Mesenchymal stem cell (in vitro differentiated cells and primary cell): ENCODE measurements at regions not wholly inside any gene's neighbourhood (a gene's known extent, or its start where the extent isn't known, plus 50 kb on each side); places are given as distances from the start of the nearest gene placed in this dataset.

ENCODE experiments used
- DNase-seq: peaks from one replicate; pipeline ENCODE4 v3.0.0-alpha.2; 2013
- H2AFZ ChIP-seq: one replicate; pipeline ENCODE4 v1.6.1; 2013; ENCODE audit warnings: low read depth, mild to moderate bottlenecking, control low read depth, inconsistent platforms, low read length, moderate library complexity
- H2AK5ac ChIP-seq: 2 replicates; pipeline ENCODE4 v1.6.1; 2013; ENCODE audit warnings: low read length, moderate library complexity, mild to moderate bottlenecking, inconsistent platforms; ENCODE audit not compliant: severe bottlenecking
- H2BK120ac ChIP-seq: one replicate; pipeline ENCODE4 v1.6.1; 2013; ENCODE audit warnings: low read depth, mild to moderate bottlenecking, inconsistent platforms, low read length, moderate library complexity
- H2BK12ac ChIP-seq, 2 experiments: one replicate each; pipeline ENCODE4 v1.6.1; 2013; ENCODE audit warnings: inconsistent platforms in 2 of 2, low read length in 2 of 2, mild to moderate bottlenecking in 2 of 2, moderate library complexity in 2 of 2, control low read depth in 1 of 2
- H2BK15ac ChIP-seq: one replicate; pipeline ENCODE4 v1.6.1; 2013; ENCODE audit warnings: mild to moderate bottlenecking, low read depth, inconsistent platforms; ENCODE audit not compliant: poor library complexity, severe bottlenecking
- H2BK5ac ChIP-seq: 2 replicates; pipeline ENCODE4 v1.6.1; 2013; ENCODE audit warnings: low read depth, mild to moderate bottlenecking, low read length, control low read depth, inconsistent platforms; ENCODE audit not compliant: poor library complexity, severe bottlenecking
- H3K14ac ChIP-seq, 2 experiments: one replicate each; pipeline ENCODE4 v1.6.1; 2013; ENCODE audit warnings: inconsistent platforms in 2 of 2, low read length in 2 of 2, control low read depth in 1 of 2, mild to moderate bottlenecking in 1 of 2, moderate library complexity in 1 of 2
- H3K18ac ChIP-seq, 2 experiments: one replicate each; pipeline ENCODE4 v1.6.1; 2013; ENCODE audit warnings: inconsistent platforms in 2 of 2, low read length in 2 of 2, control low read depth in 1 of 2, low read depth in 1 of 2, mild to moderate bottlenecking in 1 of 2
- H3K23ac ChIP-seq, 2 experiments: one replicate each; pipeline ENCODE4 v1.6.1; 2013; ENCODE audit warnings: inconsistent platforms in 2 of 2, low read length in 2 of 2, mild to moderate bottlenecking in 2 of 2, moderate library complexity in 2 of 2, control low read depth in 1 of 2
- H3K27ac ChIP-seq: 2 replicates; pipeline ENCODE4 v1.5.1; 2013; ENCODE audit warnings: mild to moderate bottlenecking, moderate library complexity, low read length, control low read depth, inconsistent platforms; ENCODE audit not compliant: poor library complexity, severe bottlenecking
- H3K27me3 ChIP-seq, 2 experiments: 2 replicates each; pipeline versions ENCODE4 v1.6.1 to v1.7.0; 2013; ENCODE audit warnings: low read length in 2 of 2, mild to moderate bottlenecking in 2 of 2, moderate library complexity in 2 of 2, control low read depth in 1 of 2, inconsistent platforms in 1 of 2; ENCODE audit not compliant: control insufficient read depth in 1 of 2, insufficient read depth in 1 of 2
- H3K36me3 ChIP-seq, 2 experiments: 2 replicates each; pipeline versions ENCODE4 v1.6.1 to v1.7.0; 2013; ENCODE audit warnings: low read length in 2 of 2, control low read depth in 1 of 2, inconsistent platforms in 1 of 2, low read depth in 1 of 2, mild to moderate bottlenecking in 1 of 2; ENCODE audit not compliant: insufficient read depth in 2 of 2, control insufficient read depth in 1 of 2
- H3K4ac ChIP-seq, 2 experiments: one replicate each; pipeline ENCODE4 v1.6.1; 2013; ENCODE audit warnings: inconsistent platforms in 2 of 2, low read length in 2 of 2, mild to moderate bottlenecking in 2 of 2, moderate library complexity in 2 of 2, control low read depth in 1 of 2, low read depth in 1 of 2
- H3K4me1 ChIP-seq: 2 replicates; pipeline ENCODE4 v1.6.1; 2013; ENCODE audit warnings: low read depth, low read length, control low read depth; ENCODE audit not compliant: control insufficient read depth, insufficient read depth
- H3K4me2 ChIP-seq: 2 replicates; pipeline ENCODE4 v1.6.1; 2013; ENCODE audit warnings: low read length, mild to moderate bottlenecking, inconsistent platforms; ENCODE audit not compliant: poor library complexity, severe bottlenecking
- H3K4me3 ChIP-seq, 2 experiments: 2 replicates each; pipeline versions ENCODE4 v1.5.1 to v1.7.0; 2013; ENCODE audit warnings: low read length in 2 of 2, mild to moderate bottlenecking in 2 of 2, control low read depth in 1 of 2, low read depth in 1 of 2; ENCODE audit not compliant: insufficient read depth in 1 of 2
- H3K79me1 ChIP-seq: replicated peaks from 2 replicates; pipeline ENCODE4 v1.6.1; 2013; ENCODE audit warnings: mild to moderate bottlenecking, control low read depth, low read length, inconsistent platforms; ENCODE audit not compliant: poor library complexity, severe bottlenecking
- H3K9ac ChIP-seq: 2 replicates; pipeline ENCODE4 v1.7.0; 2013; ENCODE audit warnings: mild to moderate bottlenecking, low read length, moderate library complexity
- H3K9me3 ChIP-seq: 2 replicates; pipeline ENCODE4 v1.7.0; 2013; ENCODE audit warnings: mild to moderate bottlenecking, low read length; ENCODE audit not compliant: control insufficient read depth
- H4K8ac ChIP-seq: one replicate; pipeline ENCODE4 v1.6.1; 2013; ENCODE audit warnings: inconsistent platforms, mild to moderate bottlenecking, low read length, moderate library complexity
- H4K91ac ChIP-seq: one replicate; pipeline ENCODE4 v1.6.1; 2013; ENCODE audit warnings: mild to moderate bottlenecking, low read length, inconsistent platforms
- WGBS: methylation state at CpG from one replicate; pipeline ENCODE4 v1.1.7; 2013; ENCODE audit warnings: mixed read lengths; 5-methylcytosine and 5-hydroxymethylcytosine counted together

- no peak overlapping the region for H3K27ac ChIP-seq
- H3K23ac ChIP-seq, result no peak overlapping the region
- H3K14ac ChIP-seq, result no peak overlapping the region
- no peak overlapping the region for H3K4me3 ChIP-seq
- H3K9ac ChIP-seq, result no peak overlapping the region
- no peak overlapping the region for H2BK12ac ChIP-seq
- no peak overlapping the region for H2BK5ac ChIP-seq
- no peak overlapping the region for H4K8ac ChIP-seq
- peaks cover 2% of the 10 kb centered on the region for H3K9me3 ChIP-seq
- no peak for DNase-seq
- no peaks in the 10 kb centered on the region for H3K79me1 ChIP-seq
- no peak overlapping the region for H3K4me2 ChIP-seq
- H2AK5ac ChIP-seq, result no peak overlapping the region
- no peak overlapping the region for H4K91ac ChIP-seq
- no peaks in the 10 kb centered on the region for H3K27me3 ChIP-seq
- 59% methylated on average over 2 of the region's 2 CpGs for WGBS
- H2AFZ ChIP-seq, result no peak overlapping the region
- no peak overlapping the region for H2BK120ac ChIP-seq
- no peak overlapping the region for H3K18ac ChIP-seq
- no peak overlapping the region for H3K4ac ChIP-seq
- no peaks in the 10 kb centered on the region for H3K4me1 ChIP-seq
- H3K36me3 ChIP-seq, result no peaks in the 10 kb centered on the region
- no peak overlapping the region for H2BK15ac ChIP-seq
Measured at GRCh38 chr14:29316936-29317335, 550.3 kb downstream of the FOXG1 start.

- Histone ChIP-seq H2BK5ac (no peak overlapping the region), H3K4me3 (no peak overlapping the region), H3K27me3 (no peaks in the 10 kb centered on the region), H2BK120ac (no peak overlapping the region), H3K9me3 (no peaks in the 10 kb centered on the region), H4K8ac (no peak overlapping the region), H3K4me1 (no peaks in the 10 kb centered on the region), H3K27ac (no peak overlapping the region), H2BK12ac (no peak overlapping the region), H3K18ac (no peak overlapping the region), H3K36me3 (no peaks in the 10 kb centered on the region), H3K14ac (no peak overlapping the region), H3K79me1 (no peaks in the 10 kb centered on the region), H3K9ac (no peak overlapping the region), H2BK15ac (no peak overlapping the region), H2AFZ (no peak overlapping the region), H3K23ac (no peak overlapping the region), H3K4ac (no peak overlapping the region), H2AK5ac (no peak overlapping the region), H3K4me2 (no peak overlapping the region), H4K91ac (no peak overlapping the region)
- no CpG with 5 or more reads among the region's 1 CpG for WGBS
- no peak for DNase-seq
Measured at GRCh38 chr14:29317423-29317822, 550.8 kb downstream of the FOXG1 start.

GRCh38 chr14:29320286-29320685, 553.7 kb downstream of the FOXG1 start:
- Histone ChIP-seq H4K91ac (no peak overlapping the region), H3K4me1 (no peaks in the 10 kb centered on the region), H3K9me3 (no peaks in the 10 kb centered on the region), H3K4ac (no peak overlapping the region), H3K4me2 (no peak overlapping the region), H2BK12ac (no peak overlapping the region), H3K36me3 (no peaks in the 10 kb centered on the region), H2BK120ac (no peak overlapping the region), H3K79me1 (no peaks in the 10 kb centered on the region), H3K14ac (no peak overlapping the region), H2AFZ (no peak overlapping the region), H4K8ac (no peak overlapping the region), H2BK5ac (no peak overlapping the region), H3K9ac (no peak overlapping the region), H3K18ac (no peak overlapping the region), H3K27ac (no peak overlapping the region), H3K23ac (no peak overlapping the region), H3K4me3 (no peak overlapping the region), H3K27me3 (no peaks in the 10 kb centered on the region), H2BK15ac (no peak overlapping the region), H2AK5ac (no peak overlapping the region)
- peak; percentile 10 for DNase-seq
- WGBS, result 90% methylated on average over 1 of the region's 1 CpG

- H3K9me3 ChIP-seq, result no peaks in the 10 kb centered on the region
- peak; percentile 19 for DNase-seq
- no peak overlapping the region for H3K27ac ChIP-seq
- no peak overlapping the region for H3K4me2 ChIP-seq
- no peak overlapping the region for H2BK12ac ChIP-seq
- no peaks in the 10 kb centered on the region for H3K36me3 ChIP-seq
- H3K14ac ChIP-seq, result no peak overlapping the region
- no peak overlapping the region for H2AK5ac ChIP-seq
- no peak overlapping the region for H2AFZ ChIP-seq
- H4K8ac ChIP-seq, result no peak overlapping the region
- no peak overlapping the region for H3K18ac ChIP-seq
- no peak overlapping the region for H3K9ac ChIP-seq
- H3K27me3 ChIP-seq, result no peaks in the 10 kb centered on the region
- H3K4me1 ChIP-seq, result no peaks in the 10 kb centered on the region
- H3K4me3 ChIP-seq, result no peak overlapping the region
- no peak overlapping the region for H2BK15ac ChIP-seq
- no peak overlapping the region for H3K4ac ChIP-seq
- H2BK120ac ChIP-seq, result no peak overlapping the region
- H3K23ac ChIP-seq, result no peak overlapping the region
- H2BK5ac ChIP-seq, result no peak overlapping the region
- H4K91ac ChIP-seq, result no peak overlapping the region
- H3K79me1 ChIP-seq, result no peaks in the 10 kb centered on the region
Measured at GRCh38 chr14:29321646-29322045, 555.1 kb downstream of the FOXG1 start.
